ENCODE measurements at regions not wholly inside any gene's neighbourhood (a gene's known extent, or its start where the extent isn't known, plus 50 kb on each side); places are given as distances from the start of the nearest gene placed in this dataset.
A peak's percentile ranks its signal among the peaks of the same experiment; 100 is the strongest.

DNA sequence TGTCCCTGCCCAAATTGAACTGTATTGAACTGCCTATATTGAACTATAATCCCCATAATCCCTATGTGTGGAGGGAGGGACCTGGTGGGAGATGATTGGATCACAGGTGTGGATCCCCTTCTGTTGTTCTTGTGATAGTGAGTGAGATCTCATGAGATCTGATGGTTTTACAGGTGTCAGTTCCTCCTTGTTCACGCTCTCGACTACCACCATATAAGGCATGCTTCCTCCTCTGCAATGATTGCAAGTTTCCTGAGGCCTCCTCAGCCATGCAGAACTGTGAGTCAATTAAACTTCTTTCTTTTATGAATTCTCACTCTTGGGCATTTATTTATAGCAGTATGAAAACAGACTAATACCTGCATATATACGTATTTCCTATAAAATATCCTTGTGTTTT, 206.5 kb upstream of the PDGFD start:
- Histone ChIP-seq H3K4me3 (no peak overlapping the region), H3K9me3 (no peaks in the 10 kb centered on the region), H3K36me3 (ENCODE audit: low read depth) (no peaks in the 10 kb centered on the region), H3K4me1 (ENCODE audit: low read depth) (no peaks in the 10 kb centered on the region)
- ATAC-seq (no peak), DNase-seq (no peak)
- no peak for TF ChIP-seq CTCF (IDR thresholded peaks at IDR 0.05)
- intact Hi-C loops (cut with DNase I, micrococcal nuclease), result no loop called here

GRCh38 chr11:104369761-104370160, 205.8 kb upstream of the PDGFD start:
- Histone ChIP-seq H3K4me1 (ENCODE audit: low read depth) (no peaks in the 10 kb centered on the region), H3K4me3 (no peak overlapping the region), H3K9me3 (no peaks in the 10 kb centered on the region), H3K36me3 (ENCODE audit: low read depth) (no peaks in the 10 kb centered on the region)
- intact Hi-C loops (cut with DNase I, micrococcal nuclease), result no loop called here
- no peak for TF ChIP-seq CTCF (IDR thresholded peaks at IDR 0.05)
- no peak for DNase-seq
- no peak for ATAC-seq

DNA sequence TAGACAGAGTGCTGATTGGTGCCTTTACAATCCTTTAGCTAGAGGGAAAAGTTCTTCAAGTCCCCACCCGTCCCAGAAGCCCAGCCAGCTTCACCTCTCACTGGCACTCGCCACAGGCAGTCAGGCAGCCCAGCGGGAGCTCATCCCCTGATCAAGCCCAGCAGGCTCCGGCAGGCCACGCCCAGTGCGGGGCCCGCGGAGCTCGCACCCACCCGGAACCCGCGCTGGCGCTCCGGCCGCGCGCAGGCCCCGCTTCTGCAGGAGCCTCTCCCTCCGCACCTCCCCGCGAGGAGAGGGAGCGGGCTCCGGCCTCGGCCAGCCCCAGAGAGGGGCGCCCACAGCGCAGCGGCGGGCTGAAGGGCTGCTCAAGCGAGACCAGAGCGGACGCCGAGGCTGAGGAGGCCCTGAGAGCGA, 202.4 kb upstream of the PDGFD start:
- no peaks in the 10 kb centered on the region for H3K4me1 ChIP-seq (ENCODE audit: low read depth)
- no peak for TF ChIP-seq CTCF (IDR thresholded peaks at IDR 0.05)
- H3K9me3 ChIP-seq, result no peaks in the 10 kb centered on the region
- no peak overlapping the region for H3K4me3 ChIP-seq
- DNase-seq, result peak in 1 of 3 donors; percentile 18
- no peak for ATAC-seq
- intact Hi-C loops (cut with DNase I, micrococcal nuclease), result no loop called here
- no peaks in the 10 kb centered on the region for H3K36me3 ChIP-seq (ENCODE audit: low read depth)

GRCh38 chr11:104365676-104366075, 201.7 kb upstream of the PDGFD start:
- no peaks in the 10 kb centered on the region for H3K36me3 ChIP-seq (ENCODE audit: low read depth)
- no peaks in the 10 kb centered on the region for H3K4me1 ChIP-seq (ENCODE audit: low read depth)
- ATAC-seq (no peak), DNase-seq (no peak)
- intact Hi-C loops (cut with DNase I, micrococcal nuclease), result no loop called here
- no peak for TF ChIP-seq CTCF (IDR thresholded peaks at IDR 0.05)
- H3K4me3 ChIP-seq, result no peak overlapping the region
- no peaks in the 10 kb centered on the region for H3K9me3 ChIP-seq

GRCh38 chr11:104361975-104362374, 198.0 kb upstream of the PDGFD start:
- DNase-seq (no peak), ATAC-seq (no peak)
- no peaks in the 10 kb centered on the region for H3K36me3 ChIP-seq (ENCODE audit: low read depth)
- no peaks in the 10 kb centered on the region for H3K4me1 ChIP-seq (ENCODE audit: low read depth)
- H3K4me3 ChIP-seq, result no peak overlapping the region
- TF ChIP-seq CTCF (IDR thresholded peaks at IDR 0.05), result no peak
- no peaks in the 10 kb centered on the region for H3K9me3 ChIP-seq
- intact Hi-C loops (cut with DNase I, micrococcal nuclease), result no loop called here

GRCh38 chr11:104352036-104352435, 188.1 kb upstream of the PDGFD start:
- Histone ChIP-seq H3K9me3 (no peaks in the 10 kb centered on the region), H3K4me1 (ENCODE audit: low read depth) (no peaks in the 10 kb centered on the region), H3K36me3 (ENCODE audit: low read depth) (no peaks in the 10 kb centered on the region), H3K4me3 (no peak overlapping the region)
- no peak for TF ChIP-seq CTCF (IDR thresholded peaks at IDR 0.05)
- DNase-seq (no peak), ATAC-seq (peak; percentile 51)
- intact Hi-C loops (cut with DNase I, micrococcal nuclease), result no loop called here

Measured in mucosa of descending colon (tissue), 3 donors.